NCI-H2107 treated with DMSO at 0.1 percent for 48 hours (cell line): ENCODE measurements at regions not wholly inside any gene's neighbourhood (a gene's known extent, or its start where the extent isn't known, plus 50 kb on each side); places are given as distances from the start of the nearest gene placed in this dataset.

Source experiments
- DNase-seq: peaks from one replicate; lab custom pipeline; 2025; ENCODE audit not compliant: unreplicated experiment; lab: John Stamatoyannopoulos, UW

DNA sequence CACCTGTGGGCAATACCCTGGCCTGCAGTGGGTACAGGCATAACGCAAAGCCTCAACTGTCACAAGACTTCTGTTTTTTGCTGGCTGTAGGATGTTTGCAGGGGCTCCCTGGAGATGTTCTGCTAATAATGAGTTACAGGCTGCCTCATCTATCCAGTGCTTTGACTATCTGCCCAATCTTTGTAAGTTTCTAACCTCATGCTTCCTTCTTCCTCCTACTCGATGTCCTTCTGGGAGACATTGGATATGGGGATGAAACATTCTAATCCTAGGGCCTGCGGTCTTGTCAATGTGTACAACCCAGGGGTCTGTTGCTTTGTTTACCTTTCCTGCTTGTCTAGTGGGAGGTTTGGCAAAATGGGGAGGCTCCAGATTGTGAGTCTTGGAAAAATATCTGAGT, 136.8 kb upstream of the TCF21 start:
- DNase-seq: no peak

- DNase-seq: no peak
These were observed 135.2 kb upstream of the TCF21 start for GRCh38 chr6:133753756-133754155.

- DNase-seq: no peak
These were observed 134.6 kb upstream of the TCF21 start for GRCh38 chr6:133754298-133754697.

DNA sequence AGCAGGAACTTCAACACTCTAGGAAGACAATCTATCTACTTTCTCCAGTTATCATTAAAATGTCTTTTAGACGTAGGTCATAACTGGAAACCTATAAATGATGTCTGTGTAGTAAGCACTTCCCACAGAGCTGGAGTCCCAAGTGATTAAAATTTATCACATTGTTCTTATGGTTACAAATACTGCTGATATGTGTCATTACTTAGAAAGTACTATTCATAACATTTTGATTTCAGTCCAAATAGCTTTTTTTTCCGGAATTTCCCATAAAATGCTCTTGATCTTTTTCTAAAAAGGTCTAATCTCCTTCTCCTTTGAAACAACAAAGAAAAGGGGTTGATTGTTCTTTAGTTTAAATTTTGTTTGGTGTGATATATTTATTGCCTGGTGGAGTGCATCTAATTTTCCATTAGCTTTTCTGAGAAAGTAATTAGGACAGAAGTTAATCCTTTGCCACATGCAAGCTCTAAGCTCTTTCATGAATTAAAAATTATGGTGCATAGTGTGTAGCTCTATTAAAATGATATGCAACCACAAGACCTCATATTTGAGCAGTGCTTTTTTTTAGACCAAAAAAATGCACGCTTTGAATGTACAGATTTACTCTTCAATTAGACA, 132.7 kb upstream of the TCF21 start:
- no peak for DNase-seq

DNA sequence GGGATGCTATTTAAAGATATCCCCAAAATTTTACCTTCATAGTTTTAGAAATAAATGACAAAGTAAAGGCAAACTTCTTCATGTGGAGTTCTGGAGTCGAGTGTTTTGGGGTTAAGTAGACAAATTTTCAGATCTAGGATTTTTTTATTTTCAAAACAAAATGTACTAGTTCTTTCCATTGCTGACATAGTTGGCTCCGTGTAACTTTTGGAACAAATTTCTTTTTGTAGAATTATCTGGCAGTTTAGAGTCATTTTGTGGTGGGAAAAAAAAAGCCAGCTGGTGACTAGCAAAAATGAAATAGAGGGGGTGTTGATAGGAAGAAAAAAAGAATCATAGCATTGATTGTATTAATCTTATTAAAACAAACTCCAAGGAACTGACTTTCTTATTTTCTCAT, 131.6 kb upstream of the TCF21 start:
- DNase-seq: no peak

GRCh38 chr6:133758815-133759335, 130.0 kb upstream of the TCF21 start:
- no peak for DNase-seq

DNA sequence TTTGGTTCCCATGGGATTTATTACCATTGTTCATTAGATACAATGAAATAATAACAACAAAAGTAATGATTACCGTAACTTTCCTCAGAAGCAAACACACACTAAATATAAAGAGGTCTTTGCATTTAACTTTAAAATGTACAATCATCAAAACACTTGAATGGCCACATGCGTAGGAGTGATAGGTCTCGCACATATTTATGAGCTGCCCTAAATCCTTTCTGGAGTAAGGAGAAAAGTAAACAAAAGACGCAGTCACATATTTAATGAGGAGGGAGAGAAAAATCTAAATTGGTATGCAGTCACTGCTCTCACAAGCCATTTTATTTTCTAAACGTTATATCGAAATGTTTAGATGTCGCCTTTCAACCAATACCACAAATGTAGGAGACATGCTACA, 129.4 kb upstream of the TCF21 start:
- DNase-seq: no peak

GRCh38 chr6:133761706-133762105, 127.2 kb upstream of the TCF21 start:
- no peak for DNase-seq

DNA sequence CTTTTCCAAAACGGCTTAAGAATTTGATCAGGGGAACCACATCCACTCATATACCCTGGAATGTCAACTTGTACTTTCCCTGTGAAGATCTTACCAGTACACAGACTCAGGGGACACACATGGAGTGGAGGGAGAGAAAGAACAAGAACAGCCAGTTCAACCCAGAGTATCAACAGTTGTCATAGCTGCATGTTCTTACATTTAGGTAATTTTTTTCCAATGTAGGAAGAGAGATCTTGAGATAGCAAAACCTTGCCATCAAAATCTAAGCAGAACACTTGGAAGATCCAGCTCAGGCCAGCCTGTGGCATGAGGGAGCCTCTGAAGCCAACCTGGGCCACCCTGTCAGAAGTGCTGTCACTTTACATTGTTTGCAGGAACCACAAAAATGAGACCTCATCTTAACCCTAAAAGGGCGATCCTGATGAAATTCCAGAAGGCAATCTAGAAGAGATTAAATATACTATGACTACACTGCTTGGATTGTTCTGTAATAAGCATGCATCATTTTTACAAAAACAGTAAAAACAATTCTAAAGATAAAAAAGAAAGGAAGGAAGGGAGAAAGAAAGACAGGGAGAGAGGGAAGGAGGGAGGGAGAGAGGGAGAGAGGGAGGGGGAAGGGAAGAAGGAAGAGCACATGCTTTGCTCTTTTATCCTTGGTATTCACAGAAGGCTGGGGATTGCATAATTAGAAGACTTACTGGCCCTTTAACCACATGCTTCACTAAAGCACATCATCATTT, 124.7 kb upstream of the TCF21 start:
- DNase-seq: no peak

DNA sequence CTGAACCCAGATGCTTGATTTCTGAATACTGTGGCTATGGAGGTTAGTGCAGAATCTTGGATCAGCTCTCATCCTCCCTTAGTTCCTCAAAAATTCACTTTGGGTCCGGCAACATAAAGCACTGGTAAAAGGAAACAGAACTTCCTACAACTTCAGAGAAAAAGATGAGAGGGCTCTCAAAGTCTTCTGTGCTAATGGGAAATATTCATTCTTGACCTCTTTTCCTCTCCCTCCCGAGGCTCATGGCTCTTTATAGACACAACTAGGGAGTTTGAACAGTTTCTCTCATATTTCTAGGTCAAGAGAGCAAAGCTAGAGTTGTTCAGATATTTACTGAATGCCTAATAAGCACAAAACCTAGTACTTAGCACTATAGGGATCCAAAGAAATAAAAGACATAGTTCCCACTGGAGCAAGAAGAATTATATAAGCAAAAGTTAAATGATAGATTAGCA, 124.1 kb upstream of the TCF21 start:
- no peak for DNase-seq

DNA sequence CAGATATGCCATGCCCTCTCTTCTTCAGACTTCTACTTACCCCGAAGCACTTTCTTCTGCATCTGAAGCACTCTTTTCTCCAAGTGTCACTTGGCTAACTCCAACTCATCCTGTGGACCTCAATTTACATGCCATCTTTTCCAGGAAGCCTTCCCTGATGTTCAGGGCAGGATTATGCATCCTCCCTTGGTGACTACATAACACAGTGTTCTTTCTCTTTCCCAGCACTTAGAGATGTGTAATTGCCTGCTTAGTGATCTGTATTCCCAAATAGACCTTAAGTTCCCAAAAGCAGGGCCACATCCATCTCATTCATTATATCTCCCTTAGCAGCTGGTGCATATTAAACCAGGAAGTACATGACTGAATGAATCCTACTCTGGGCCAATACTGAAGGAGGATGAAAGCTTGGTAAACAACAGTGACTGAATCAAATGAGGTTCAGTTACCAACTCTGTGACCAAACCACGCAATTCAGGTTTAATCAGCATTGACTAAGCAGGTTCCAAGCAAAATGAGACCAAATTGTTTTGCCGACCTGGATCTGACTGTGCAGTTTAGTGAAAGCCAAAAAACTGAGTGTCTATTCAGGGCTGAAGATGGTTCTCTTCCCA, 121.4 kb upstream of the TCF21 start:
- peak; percentile 22 for DNase-seq

DNA sequence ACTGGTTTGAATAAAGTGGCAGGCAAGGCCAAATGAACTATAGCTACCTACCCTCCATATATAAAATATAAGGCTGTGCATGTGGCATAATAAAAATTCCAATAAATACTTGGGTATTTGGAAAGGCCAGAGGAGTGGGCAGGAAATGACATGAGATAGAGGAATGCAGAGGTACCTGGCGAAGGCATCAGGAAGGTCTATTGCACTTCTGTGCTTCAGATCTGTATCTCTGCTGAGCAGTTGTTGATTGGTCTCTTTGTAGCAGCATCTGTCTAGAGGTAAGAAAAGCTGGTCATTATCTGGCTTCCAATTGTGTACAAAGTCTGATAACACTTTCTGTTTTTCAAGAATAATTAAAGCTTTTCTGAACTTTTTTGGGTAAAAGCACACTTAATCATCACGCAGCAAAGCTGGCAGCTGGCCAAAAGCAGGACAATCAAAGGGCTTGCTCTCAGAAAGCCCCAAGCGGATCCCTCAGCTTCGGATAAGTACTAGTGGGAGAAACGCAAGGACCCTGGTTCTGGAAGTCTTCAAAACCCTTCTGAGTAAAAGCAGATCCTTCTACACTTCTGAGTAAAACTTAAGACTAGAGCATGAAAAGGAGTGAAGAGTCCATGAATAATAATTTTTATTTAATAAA, 120.1 kb upstream of the TCF21 start:
- no peak for DNase-seq

- DNase-seq: no peak
These were observed 119.5 kb upstream of the TCF21 start for GRCh38 chr6:133769463-133769862.

DNA sequence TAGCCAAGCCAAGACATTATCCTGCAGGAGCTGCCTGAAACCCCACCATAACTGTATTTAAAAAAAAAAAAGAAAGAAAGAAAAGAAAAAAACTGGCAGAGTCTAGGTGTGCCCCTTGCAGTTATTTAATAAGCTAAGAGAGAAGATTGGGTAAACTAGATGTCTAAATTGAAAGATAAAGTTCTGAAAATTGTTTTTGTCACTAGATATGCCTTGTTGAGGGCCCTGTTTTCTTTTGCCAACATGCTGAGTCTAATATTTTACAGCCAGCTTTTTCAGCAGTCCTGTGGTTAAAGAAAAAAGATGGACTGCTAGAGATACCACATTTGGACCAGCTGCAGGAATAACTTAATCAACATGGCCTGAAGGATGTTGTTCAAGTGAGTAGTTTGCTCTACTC, 116.3 kb upstream of the TCF21 start:
- DNase-seq: no peak

- no peak for DNase-seq
These were observed 115.1 kb upstream of the TCF21 start for GRCh38 chr6:133773776-133774175.

DNA sequence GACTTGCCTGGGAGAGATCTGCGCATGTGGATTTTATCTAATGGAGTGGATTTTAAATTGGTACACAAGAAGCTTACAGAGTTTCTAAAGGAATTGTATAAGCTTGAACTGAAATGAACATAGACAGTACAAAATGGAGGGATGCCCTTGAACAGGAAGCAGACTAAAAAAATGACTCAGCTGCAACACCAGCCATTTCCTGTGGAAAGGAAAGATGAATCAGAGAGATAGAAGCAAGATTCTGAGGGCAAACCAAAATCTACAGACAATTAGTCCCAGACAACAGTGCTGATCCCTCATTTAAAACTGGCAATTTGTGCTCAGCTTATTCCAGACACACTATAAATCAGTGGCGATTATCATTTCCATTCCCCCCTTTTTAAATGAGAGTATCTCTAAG, 114.6 kb upstream of the TCF21 start:
- DNase-seq: no peak

DNA sequence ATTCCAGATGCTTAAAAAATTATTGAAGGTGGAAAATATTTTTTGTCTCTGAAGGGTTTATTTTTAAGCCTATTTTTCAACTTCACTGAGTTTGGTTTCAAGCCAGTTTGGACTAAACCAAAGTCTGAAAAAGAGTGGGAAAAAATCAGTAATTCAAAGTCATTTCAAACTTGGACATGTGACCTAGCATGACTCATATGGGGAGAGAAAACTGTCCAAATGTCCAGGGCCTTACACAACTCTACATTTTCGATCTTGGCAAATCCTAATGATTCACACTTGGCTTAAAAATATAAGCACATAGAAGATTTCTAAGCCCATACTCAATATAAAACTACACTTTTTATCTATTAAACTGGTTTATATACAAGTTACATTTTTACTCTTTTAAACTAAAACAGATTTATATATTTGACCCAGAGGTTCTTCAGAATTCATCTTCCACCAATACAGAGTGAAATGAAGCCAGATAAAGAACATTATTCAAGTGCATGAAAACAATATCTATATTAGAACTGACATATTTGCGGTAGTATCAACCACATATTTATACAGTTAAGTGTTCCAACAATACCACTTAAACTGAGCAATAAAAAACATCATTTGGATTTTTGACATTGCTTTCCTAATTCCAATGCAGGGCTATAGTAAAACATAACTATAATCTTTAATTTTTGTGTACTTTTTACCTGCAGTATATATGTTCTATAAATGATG, 110.3 kb upstream of the TCF21 start:
- DNase-seq: no peak

GRCh38 chr6:133779916-133780695, 108.8 kb upstream of the TCF21 start:
- DNase-seq: no peak

DNA sequence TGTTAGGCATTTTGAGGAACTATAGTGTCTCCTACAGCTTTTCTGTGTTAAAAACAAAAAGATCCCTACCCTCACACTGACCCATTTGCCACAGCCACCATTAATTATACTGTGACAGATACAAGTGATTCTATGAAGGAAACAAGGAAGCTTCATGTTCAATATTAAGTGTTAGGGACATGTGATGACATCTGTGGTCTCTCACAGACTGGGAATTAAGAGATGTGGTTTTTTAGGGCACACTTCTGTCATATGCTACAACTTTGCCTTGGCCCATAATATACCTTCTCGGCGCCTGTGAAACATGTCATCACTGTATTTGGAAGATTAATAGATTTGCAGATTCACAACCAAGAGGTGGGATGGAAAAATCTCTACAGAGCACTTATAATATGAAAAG, 102.9 kb upstream of the TCF21 start:
- no peak for DNase-seq

GRCh38 chr6:133787122-133787521, 101.8 kb upstream of the TCF21 start:
- no peak for DNase-seq
